ENCODE measurements at regions not wholly inside any gene's neighbourhood (a gene's known extent, or its start where the extent isn't known, plus 50 kb on each side); places are given as distances from the start of the nearest gene placed in this dataset.

DNA sequence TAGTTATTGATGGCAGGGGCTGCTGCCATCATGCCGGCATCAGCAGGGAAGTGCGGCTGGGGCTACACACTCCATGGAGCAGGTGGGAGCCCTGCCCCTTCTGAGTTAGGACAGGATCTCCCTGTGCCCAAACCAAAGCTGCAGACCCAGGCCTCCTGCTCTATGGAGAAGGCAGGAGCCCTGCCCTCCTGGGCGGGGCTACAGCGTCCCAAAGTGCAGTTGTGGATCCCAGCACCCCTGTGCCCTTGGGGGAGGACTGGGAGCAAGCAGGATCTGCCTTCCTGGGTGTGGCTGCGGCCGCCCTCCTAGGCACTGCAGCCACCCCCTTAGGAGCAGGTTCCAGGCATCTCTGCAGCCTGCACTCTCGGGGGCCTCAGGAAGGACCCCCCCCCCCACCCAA is 1392.4 kb upstream of the SLC39A10 start:
- TF ChIP-seq, protein P1, sequence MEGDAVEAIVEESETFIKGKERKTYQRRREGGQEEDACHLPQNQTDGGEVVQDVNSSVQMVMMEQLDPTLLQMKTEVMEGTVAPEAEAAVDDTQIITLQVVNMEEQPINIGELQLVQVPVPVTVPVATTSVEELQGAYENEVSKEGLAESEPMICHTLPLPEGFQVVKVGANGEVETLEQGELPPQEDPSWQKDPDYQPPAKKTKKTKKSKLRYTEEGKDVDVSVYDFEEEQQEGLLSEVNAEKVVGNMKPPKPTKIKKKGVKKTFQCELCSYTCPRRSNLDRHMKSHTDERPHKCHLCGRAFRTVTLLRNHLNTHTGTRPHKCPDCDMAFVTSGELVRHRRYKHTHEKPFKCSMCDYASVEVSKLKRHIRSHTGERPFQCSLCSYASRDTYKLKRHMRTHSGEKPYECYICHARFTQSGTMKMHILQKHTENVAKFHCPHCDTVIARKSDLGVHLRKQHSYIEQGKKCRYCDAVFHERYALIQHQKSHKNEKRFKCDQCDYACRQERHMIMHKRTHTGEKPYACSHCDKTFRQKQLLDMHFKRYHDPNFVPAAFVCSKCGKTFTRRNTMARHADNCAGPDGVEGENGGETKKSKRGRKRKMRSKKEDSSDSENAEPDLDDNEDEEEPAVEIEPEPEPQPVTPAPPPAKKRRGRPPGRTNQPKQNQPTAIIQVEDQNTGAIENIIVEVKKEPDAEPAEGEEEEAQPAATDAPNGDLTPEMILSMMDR (IDR thresholded peaks at IDR 0.05): no peak
- TF ChIP-seq CREM (CRISPR knock-in tag; IDR thresholded peaks at IDR 0.05): no peak
- no peak for TF ChIP-seq CREB1 (CRISPR knock-in tag; IDR thresholded peaks at IDR 0.05)
- TF ChIP-seq SMAD3 (CRISPR knock-in tag; IDR thresholded peaks at IDR 0.05; ENCODE audit: borderline replicate concordance): no peak
- TF ChIP-seq FOXK1 (CRISPR knock-in tag; IDR thresholded peaks at IDR 0.05): no peak
- no peak for TF ChIP-seq NFE2L1 (CRISPR knock-in tag; IDR thresholded peaks at IDR 0.05)
- TF ChIP-seq, protein P2, sequence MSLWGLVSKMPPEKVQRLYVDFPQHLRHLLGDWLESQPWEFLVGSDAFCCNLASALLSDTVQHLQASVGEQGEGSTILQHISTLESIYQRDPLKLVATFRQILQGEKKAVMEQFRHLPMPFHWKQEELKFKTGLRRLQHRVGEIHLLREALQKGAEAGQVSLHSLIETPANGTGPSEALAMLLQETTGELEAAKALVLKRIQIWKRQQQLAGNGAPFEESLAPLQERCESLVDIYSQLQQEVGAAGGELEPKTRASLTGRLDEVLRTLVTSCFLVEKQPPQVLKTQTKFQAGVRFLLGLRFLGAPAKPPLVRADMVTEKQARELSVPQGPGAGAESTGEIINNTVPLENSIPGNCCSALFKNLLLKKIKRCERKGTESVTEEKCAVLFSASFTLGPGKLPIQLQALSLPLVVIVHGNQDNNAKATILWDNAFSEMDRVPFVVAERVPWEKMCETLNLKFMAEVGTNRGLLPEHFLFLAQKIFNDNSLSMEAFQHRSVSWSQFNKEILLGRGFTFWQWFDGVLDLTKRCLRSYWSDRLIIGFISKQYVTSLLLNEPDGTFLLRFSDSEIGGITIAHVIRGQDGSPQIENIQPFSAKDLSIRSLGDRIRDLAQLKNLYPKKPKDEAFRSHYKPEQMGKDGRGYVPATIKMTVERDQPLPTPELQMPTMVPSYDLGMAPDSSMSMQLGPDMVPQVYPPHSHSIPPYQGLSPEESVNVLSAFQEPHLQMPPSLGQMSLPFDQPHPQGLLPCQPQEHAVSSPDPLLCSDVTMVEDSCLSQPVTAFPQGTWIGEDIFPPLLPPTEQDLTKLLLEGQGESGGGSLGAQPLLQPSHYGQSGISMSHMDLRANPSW (CRISPR knock-in tag; conservative IDR thresholded peaks at IDR 0.05; ENCODE audit: low read depth): no peak
- TF ChIP-seq, protein P3, sequence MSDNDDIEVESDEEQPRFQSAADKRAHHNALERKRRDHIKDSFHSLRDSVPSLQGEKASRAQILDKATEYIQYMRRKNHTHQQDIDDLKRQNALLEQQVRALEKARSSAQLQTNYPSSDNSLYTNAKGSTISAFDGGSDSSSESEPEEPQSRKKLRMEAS (CRISPR knock-in tag; IDR thresholded peaks at IDR 0.05): no peak
- no peak for TF ChIP-seq TEAD4 (CRISPR knock-in tag; IDR thresholded peaks at IDR 0.05)

Measured in WTC11 (cell line).